HL-60 (cell line): ENCODE measurements at regions not wholly inside any gene's neighbourhood (a gene's known extent, or its start where the extent isn't known, plus 50 kb on each side); places are given as distances from the start of the nearest gene placed in this dataset.

Source experiments
- DNase-seq, 2 experiments: peaks; one replicate each; pipeline ENCODE4 v3.0.0-alpha.2; 2010 to 2020; ENCODE audit warnings: low read depth in 1 of 2, low spot score in 1 of 2
- H3K27ac ChIP-seq: fragments of 250-450 bp; sonication (Bioruptor Pico); replicated peaks from 2 replicates; pipeline ENCODE4 v1.5.1; 2020; ENCODE audit warnings: mild to moderate bottlenecking, moderate library complexity
- H3K27me3 ChIP-seq: fragments of 250-450 bp; sonication (Bioruptor Pico); 2 replicates; pipeline ENCODE4 v1.5.1; 2021; ENCODE audit warnings: mild to moderate bottlenecking, moderate library complexity; ENCODE audit not compliant: insufficient read depth, poor library complexity, severe bottlenecking
- H3K4me3 ChIP-seq: replicated peaks from 2 replicates; pipeline ENCODE4 v1.5.1; 2011; ENCODE audit warnings: mild to moderate bottlenecking, control low read depth, low read length; ENCODE audit not compliant: insufficient read depth
- CTCF ChIP-seq: IDR thresholded peaks from one replicate; pipeline ENCODE4 v1.5.1; 2011; ENCODE audit warnings: low read length, control low read depth, inconsistent platforms; ENCODE audit not compliant: insufficient read depth
- GABPA ChIP-seq: IDR thresholded peaks from 2 replicates; pipeline ENCODE4 v1.6.1; 2012; ENCODE audit warnings: low read depth
- POLR2AphosphoS5 ChIP-seq: IDR thresholded peaks from 2 replicates; pipeline ENCODE4 v1.6.1; 2012; ENCODE audit warnings: low read depth
- REST ChIP-seq: IDR thresholded peaks from 2 replicates; pipeline ENCODE4 v1.6.1; 2012; ENCODE audit warnings: low read depth; ENCODE audit not compliant: insufficient replicate concordance
- SPI1 ChIP-seq: IDR thresholded peaks from 2 replicates; pipeline ENCODE4 v1.6.1; 2012; ENCODE audit warnings: low read depth, mild to moderate bottlenecking, borderline replicate concordance

- H3K4me3 ChIP-seq: no peak overlapping the region
- H3K27me3 ChIP-seq: no peaks in the 10 kb centered on the region
- DNase-seq: no peak
- TF ChIP-seq POLR2AphosphoS5 (no peak), CTCF (no peak), REST (no peak), SPI1 (no peak), GABPA (no peak)
- H3K27ac ChIP-seq: no peak overlapping the region
Observed at GRCh38 chr11:11732116-11732515, 109.7 kb upstream of the USP47 start.

- TF ChIP-seq SPI1: no peak
- TF ChIP-seq POLR2AphosphoS5: no peak
- no peak for TF ChIP-seq CTCF
- no peak for TF ChIP-seq GABPA
- TF ChIP-seq REST: no peak
- no peak overlapping the region for H3K4me3 ChIP-seq
- DNase-seq: no peak
- H3K27ac ChIP-seq: no peak overlapping the region
- H3K27me3 ChIP-seq: no peaks in the 10 kb centered on the region
Observed at GRCh38 chr11:11731311-11732083, 109.7 kb upstream of the GALNT18 start.

- no peak for DNase-seq
Observed at GRCh38 chr11:11728386-11728785, 106.6 kb upstream of the GALNT18 start.

More at GRCh38 chr11:11728386-11728785, 106.6 kb upstream of the GALNT18 start:
- Histone ChIP-seq H3K27me3 (no peaks in the 10 kb centered on the region), H3K4me3 (no peak overlapping the region), H3K27ac (no peak overlapping the region)
- no peak for TF ChIP-seq GABPA
- no peak for TF ChIP-seq CTCF
- TF ChIP-seq POLR2AphosphoS5: no peak
- no peak for TF ChIP-seq SPI1
